Head of caudate nucleus (tissue), 42 donors: ENCODE measurements at regions not wholly inside any gene's neighbourhood (a gene's known extent, or its start where the extent isn't known, plus 50 kb on each side); places are given as distances from the start of the nearest gene placed in this dataset.

Source experiments
- DNase-seq, 42 donors: peaks; one replicate each; pipeline versions ENCODE4 v3.0.0 to v3.0.0-alpha.2; 2020 to 2021; ENCODE audit warnings: mixed read lengths in 7 of 42
- intact Hi-C: fragments of 100-400 bp; cut with DNase I; formaldehyde crosslinking; loops from one replicate; pipeline ENCODE4 v1.15.0; 2022

GRCh38 chr3:95254061-95254460, 1191.2 kb downstream of the NSUN3 start:
- no peak for DNase-seq
- intact Hi-C loops, result no loop called here

DNA sequence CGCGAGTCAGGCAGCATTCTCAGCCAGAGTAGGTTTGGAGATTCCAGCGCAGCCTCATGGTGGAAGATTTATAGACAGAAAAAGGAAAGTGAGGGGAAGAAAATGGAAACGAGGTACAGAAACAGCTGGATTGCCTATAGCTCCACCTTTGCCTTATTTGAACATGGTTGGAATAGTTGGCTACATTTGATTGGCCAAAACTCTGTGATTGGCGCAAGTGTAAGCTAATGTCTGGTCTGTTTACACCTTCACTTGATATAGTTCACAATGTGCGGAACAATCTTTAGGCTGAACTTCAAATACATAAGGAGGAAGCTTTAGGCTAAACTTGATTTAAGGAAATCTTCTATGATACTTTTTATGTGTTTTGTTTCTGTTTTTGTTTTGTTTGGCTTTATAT, 1191.9 kb downstream of the NSUN3 start:
- intact Hi-C loops, result no loop called here
- no peak for DNase-seq

DNA sequence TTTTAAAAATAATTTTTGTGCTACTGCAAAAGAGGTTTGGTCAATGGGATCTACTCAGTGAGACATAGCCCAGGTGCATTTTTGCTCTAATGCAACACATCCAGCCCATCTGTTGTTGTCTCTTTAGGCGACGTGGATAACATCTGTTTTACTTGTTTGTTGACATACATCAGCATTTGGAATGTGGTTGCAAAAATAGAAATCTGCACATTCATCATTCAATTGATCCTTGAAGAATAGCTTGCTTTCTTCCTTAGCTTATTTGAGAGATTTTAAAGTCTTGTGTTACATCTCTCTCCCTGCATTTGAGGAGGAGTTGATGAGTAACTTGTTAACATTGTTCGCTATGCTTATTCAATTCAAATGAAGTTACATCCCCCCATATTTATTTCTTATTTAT, 1202.3 kb downstream of the NSUN3 start:
- DNase-seq, result no peak
- intact Hi-C loops, result no loop called here

DNA sequence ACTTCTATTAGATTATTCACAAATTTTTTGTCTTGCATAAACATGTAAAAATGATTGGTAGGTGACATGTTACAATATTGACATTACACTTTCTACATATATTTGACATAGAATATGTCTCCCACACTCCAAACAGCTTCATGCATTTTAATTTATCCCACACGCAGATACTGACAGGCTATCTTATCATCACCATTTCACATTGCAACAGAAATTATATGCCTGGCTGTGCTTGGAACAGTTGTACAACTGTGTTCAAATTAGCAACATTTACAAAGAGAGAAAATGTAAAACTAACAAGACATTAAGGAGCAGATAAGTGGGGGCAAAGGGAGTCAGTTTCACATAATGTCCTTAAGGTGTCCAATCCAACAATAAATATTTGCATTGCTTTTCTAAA, 1208.5 kb downstream of the NSUN3 start:
- intact Hi-C loops, result no loop called here
- no peak for DNase-seq

- intact Hi-C loops, result no loop called here
- no peak for DNase-seq
Observed at GRCh38 chr3:95272166-95272565, 1209.3 kb downstream of the NSUN3 start.

DNA sequence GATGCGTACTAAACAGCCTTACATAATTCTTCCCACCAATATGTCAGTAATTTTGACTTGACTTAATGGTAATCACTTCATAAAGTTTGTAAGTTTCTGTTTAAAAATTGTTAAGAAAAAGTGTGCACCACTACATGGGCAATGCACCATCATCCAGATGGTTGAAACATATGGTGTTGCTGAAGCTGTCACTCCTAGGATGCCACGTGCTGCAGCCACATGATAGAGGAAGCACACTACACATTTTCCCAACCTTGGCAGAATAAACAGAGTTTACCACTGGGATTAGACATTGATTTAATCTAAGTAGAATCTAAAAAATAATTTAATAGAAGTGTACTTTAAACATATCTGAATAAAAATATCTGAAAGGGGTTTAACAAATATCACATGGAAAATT, 1209.9 kb downstream of the NSUN3 start:
- DNase-seq, result no peak
- intact Hi-C loops, result no loop called here

- intact Hi-C loops, result no loop called here
- DNase-seq, result no peak
Observed at GRCh38 chr3:95277613-95278012, 1214.8 kb downstream of the NSUN3 start.

GRCh38 chr3:95280711-95281352, 1218.0 kb downstream of the NSUN3 start:
- DNase-seq, result no peak

GRCh38 chr3:95289295-95289694, 1226.4 kb downstream of the NSUN3 start:
- no peak for DNase-seq
- intact Hi-C loops, result no loop called here

More at GRCh38 chr3:95280711-95281352, 1218.0 kb downstream of the NSUN3 start:
- intact Hi-C loops, result no loop called here

GRCh38 chr3:95297581-95297980, 1234.7 kb downstream of the NSUN3 start:
- intact Hi-C loops, result no loop called here
- no peak for DNase-seq

GRCh38 chr3:95302044-95302443, 1239.2 kb downstream of the NSUN3 start:
- DNase-seq, result no peak
- intact Hi-C loops, result no loop called here

- intact Hi-C loops, result no loop called here
- no peak for DNase-seq
Observed at GRCh38 chr3:95310560-95310959, 1247.7 kb downstream of the NSUN3 start.

GRCh38 chr3:95311272-95311671, 1248.4 kb downstream of the NSUN3 start:
- intact Hi-C loops, result no loop called here
- DNase-seq, result no peak

DNA sequence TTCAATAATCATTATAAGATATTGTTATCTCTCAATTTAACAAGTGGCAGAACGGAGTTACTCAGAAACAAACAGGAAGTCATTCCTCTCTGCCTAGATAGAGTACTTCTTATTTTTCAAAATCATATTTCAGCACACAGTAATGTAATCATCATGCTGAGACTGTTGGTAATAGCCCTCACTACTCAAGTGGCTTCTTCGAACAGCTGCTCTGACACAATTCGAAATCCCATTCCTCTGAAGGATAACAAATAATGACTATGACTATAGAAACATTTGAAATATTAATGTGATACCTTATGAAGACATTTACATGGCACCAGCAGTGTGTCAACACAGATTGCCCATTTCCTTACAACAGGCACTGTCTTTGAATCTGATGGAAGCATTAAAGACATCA, 1249.8 kb downstream of the NSUN3 start:
- intact Hi-C loops, result no loop called here
- no peak for DNase-seq

DNA sequence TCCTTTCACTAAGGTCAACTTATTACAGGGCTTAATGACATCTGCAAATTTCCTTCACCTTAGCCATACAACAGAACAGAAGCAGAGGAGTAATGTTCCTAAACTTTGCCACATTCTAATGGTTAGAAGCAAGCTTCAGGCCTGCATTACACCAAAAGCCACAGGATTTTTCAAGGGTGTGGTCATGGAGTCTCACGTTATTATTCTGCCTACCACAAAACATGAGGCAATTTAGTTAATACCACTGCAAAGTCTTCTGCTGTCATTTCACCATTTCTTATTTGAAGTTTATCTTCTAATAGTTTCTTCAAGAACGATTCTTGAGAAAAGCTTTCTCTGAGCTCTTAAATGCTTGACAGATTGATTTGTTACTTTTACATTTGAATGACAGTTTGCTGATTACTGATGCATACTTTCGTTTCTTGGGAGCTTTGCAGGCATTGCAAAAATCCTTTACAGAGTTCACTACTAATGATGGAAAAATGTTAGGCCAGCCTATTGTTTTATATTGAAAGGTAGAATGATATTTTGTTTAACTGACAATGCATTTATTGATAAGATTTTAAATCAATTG, 1257.1 kb downstream of the NSUN3 start:
- DNase-seq, result no peak
- intact Hi-C loops, result no loop called here

GRCh38 chr3:95327478-95327877, 1264.6 kb downstream of the NSUN3 start:
- DNase-seq, result no peak

DNA sequence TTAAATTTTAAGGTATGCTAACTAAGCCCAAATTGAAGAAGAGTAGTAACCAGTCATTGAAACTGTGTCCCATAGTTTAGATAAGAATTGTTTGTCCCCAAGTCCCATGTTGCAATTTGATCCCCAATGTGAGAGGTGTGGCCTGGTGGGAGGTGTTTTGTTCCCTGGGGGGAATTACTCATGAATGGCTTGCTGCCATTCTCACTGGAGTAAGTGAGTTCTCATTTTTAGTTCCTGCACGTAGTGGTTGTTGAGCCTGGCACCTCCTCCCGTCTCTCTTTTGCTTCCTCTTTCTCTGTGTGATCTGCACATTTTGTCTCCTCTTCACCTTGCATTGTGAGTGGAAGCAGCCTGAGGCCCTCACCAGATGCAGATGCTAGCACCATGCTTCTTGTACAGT, 1271.0 kb downstream of the NSUN3 start:
- no peak for DNase-seq
- intact Hi-C loops, result no loop called here

More at GRCh38 chr3:95327478-95327877, 1264.6 kb downstream of the NSUN3 start:
- intact Hi-C loops, result no loop called here

- no peak for DNase-seq
- intact Hi-C loops, result no loop called here
Observed at GRCh38 chr3:95334461-95334860, 1271.6 kb downstream of the NSUN3 start.

GRCh38 chr3:95335517-95335916, 1272.7 kb downstream of the NSUN3 start:
- intact Hi-C loops, result no loop called here

DNA sequence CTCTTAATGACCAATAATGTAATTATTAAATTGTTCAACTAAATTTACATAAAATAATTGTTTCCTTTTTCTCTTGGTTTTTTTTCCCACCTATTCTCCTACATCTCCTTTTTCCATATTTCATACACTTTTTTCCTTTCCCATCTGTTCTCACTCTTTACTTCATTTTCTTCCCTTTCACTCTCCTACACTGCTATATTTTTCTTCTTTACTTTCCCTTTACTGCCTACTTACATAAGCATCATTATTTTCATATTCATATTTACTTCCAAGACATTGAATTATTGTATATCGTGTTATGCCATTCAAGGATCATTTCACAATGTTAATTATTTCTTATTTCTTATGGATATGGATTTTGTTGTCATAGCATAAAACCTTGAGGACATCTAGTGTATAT, 1275.6 kb downstream of the NSUN3 start:
- DNase-seq, result no peak
- intact Hi-C loops, result no loop called here

More at GRCh38 chr3:95335517-95335916, 1272.7 kb downstream of the NSUN3 start:
- no peak for DNase-seq

- no peak for DNase-seq
- intact Hi-C loops, result no loop called here
Observed at GRCh38 chr3:95341314-95341713, 1278.5 kb downstream of the NSUN3 start.
